Prostate gland (tissue), 2 donors: ENCODE measurements at regions not wholly inside any gene's neighbourhood (a gene's known extent, or its start where the extent isn't known, plus 50 kb on each side); places are given as distances from the start of the nearest gene placed in this dataset.

Experiments used
- DNase-seq: peaks from one replicate; pipeline ENCODE4 v3.0.0-alpha.2; 2019; ENCODE audit warnings: low spot score
- H3K27ac ChIP-seq, 2 donors: fragments of 200-600 bp; sonication (generic); 2 replicates each; pipeline ENCODE4 v1.5.1; 2017 to 2019
- H3K27me3 ChIP-seq: fragments of 200-600 bp; sonication (generic); replicated peaks from 2 replicates; pipeline ENCODE4 v1.5.1; 2019; ENCODE audit not compliant: insufficient read depth
- H3K36me3 ChIP-seq, 2 donors: fragments of 200-600 bp; sonication (generic); 1 replicate in 1 of 2; 2 replicates in 1 of 2; pipeline versions ENCODE4 v1.5.1 to v1.8.1; 2017 to 2019
- H3K4me1 ChIP-seq: fragments of 200-600 bp; sonication (generic); replicated peaks from 2 replicates; pipeline ENCODE4 v1.5.1; 2019
- H3K4me3 ChIP-seq, 2 donors: fragments of 200-600 bp; sonication (generic); 2 replicates each; pipeline ENCODE4 v1.5.1; 2017 to 2019
- H3K9me3 ChIP-seq: fragments of 200-600 bp; sonication (generic); 2 replicates; pipeline ENCODE4 v1.5.1; 2017
- POLR2A ChIP-seq: fragments of 450-650 bp; IDR thresholded peaks from one replicate; pipeline ENCODE4 v1.6.1; 2016; ENCODE audit warnings: antibody characterized with exemption, mild to moderate bottlenecking
- POLR2AphosphoS5 ChIP-seq: sonication (generic); formaldehyde crosslinking; IDR thresholded peaks from one replicate; pipeline ENCODE4 v1.6.1; 2017; ENCODE audit warnings: antibody characterized with exemption
- WGBS: methylation state at CpG from one replicate; pipeline ENCODE4 v1.1.5; 2018; 5-methylcytosine and 5-hydroxymethylcytosine counted together
- intact Hi-C: fragments of 100-400 bp; cut with DNase I; formaldehyde crosslinking; loops from one replicate; pipeline ENCODE4 v1.14.2; 2022
- TF ChIP-seq, protein P1 (sequence below), 4 experiments: fragments of 200-600 bp in 2 of 4; fragments of 450-650 bp in 2 of 4; sonication (generic) in 2 of 4; IDR thresholded peaks; 1 replicate in 3 of 4; 2 replicates in 1 of 4; pipeline ENCODE4 v1.5.1; 2016 to 2019; ENCODE audit warnings: antibody characterized with exemption in 4 of 4, mild to moderate bottlenecking in 2 of 4, moderate library complexity in 2 of 4

GRCh38 chr5:72721844-72722243 lies 94.6 kb upstream of the TNPO1 start:
- Histone ChIP-seq H3K36me3 (no peaks in the 10 kb centered on the region), H3K27ac (no peak overlapping the region), H3K4me3 (no peak overlapping the region), H3K4me1 (no peaks in the 10 kb centered on the region), H3K27me3 (no peaks in the 10 kb centered on the region), H3K9me3 (no peaks in the 10 kb centered on the region)
- no peak for DNase-seq
- 88% methylated on average over 2 of the region's 2 CpGs for WGBS
- TF ChIP-seq, protein P1, sequence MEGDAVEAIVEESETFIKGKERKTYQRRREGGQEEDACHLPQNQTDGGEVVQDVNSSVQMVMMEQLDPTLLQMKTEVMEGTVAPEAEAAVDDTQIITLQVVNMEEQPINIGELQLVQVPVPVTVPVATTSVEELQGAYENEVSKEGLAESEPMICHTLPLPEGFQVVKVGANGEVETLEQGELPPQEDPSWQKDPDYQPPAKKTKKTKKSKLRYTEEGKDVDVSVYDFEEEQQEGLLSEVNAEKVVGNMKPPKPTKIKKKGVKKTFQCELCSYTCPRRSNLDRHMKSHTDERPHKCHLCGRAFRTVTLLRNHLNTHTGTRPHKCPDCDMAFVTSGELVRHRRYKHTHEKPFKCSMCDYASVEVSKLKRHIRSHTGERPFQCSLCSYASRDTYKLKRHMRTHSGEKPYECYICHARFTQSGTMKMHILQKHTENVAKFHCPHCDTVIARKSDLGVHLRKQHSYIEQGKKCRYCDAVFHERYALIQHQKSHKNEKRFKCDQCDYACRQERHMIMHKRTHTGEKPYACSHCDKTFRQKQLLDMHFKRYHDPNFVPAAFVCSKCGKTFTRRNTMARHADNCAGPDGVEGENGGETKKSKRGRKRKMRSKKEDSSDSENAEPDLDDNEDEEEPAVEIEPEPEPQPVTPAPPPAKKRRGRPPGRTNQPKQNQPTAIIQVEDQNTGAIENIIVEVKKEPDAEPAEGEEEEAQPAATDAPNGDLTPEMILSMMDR (IDR thresholded peaks at IDR 0.05) = no peak
- TF ChIP-seq POLR2A = no peak
- TF ChIP-seq POLR2AphosphoS5 = no peak
- intact Hi-C loops = no loop called here

DNA sequence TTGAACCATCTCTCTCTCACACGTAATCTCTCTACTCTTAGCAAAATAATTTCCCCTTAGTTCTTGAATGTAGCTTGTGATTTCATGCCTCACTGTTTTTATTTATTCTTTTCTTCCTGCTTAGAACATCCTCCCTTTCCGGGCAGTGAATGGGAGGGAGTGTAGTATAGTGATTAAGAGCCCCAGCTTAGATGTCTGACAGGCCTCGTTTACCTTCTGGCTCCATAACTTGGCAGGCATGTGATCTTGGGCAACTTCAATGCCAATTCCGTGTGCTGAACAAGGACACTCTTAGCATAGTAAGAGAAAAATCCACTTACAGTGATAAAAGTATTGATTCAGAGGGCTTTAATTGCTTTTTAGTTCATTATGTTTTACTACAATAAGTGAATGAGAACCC lies 96.3 kb upstream of the TNPO1 start:
- no peaks in the 10 kb centered on the region for H3K36me3 ChIP-seq
- no peak for TF ChIP-seq POLR2AphosphoS5
- TF ChIP-seq, protein P1 (IDR thresholded peaks at IDR 0.05) = no peak
- TF ChIP-seq POLR2A = no peak
- H3K9me3 ChIP-seq = no peaks in the 10 kb centered on the region
- WGBS = 51% methylated on average over 4 of the region's 4 CpGs
- intact Hi-C loops = no loop called here
- H3K27ac ChIP-seq = no peak overlapping the region
- H3K4me3 ChIP-seq = no peak overlapping the region
- no peaks in the 10 kb centered on the region for H3K4me1 ChIP-seq
- no peaks in the 10 kb centered on the region for H3K27me3 ChIP-seq
- no peak for DNase-seq

- WGBS = 82% methylated on average over 2 of the region's 2 CpGs
Measured at GRCh38 chr5:72711351-72711750, 105.1 kb upstream of the TNPO1 start.

GRCh38 chr5:72709341-72709740 lies 107.1 kb upstream of the TNPO1 start:
- TF ChIP-seq POLR2A (no peak), POLR2AphosphoS5 (no peak)
- TF ChIP-seq, protein P1 (IDR thresholded peaks at IDR 0.05) = no peak
- intact Hi-C loops = no loop called here
- Histone ChIP-seq H3K27ac (no peak overlapping the region), H3K9me3 (no peaks in the 10 kb centered on the region), H3K27me3 (no peaks in the 10 kb centered on the region), H3K4me3 (no peak overlapping the region), H3K36me3 (no peaks in the 10 kb centered on the region), H3K4me1 (no peaks in the 10 kb centered on the region)
- DNase-seq = no peak
- WGBS = 81% methylated on average over 1 of the region's 1 CpG

More at GRCh38 chr5:72711351-72711750, 105.1 kb upstream of the TNPO1 start:
- no peak overlapping the region for H3K4me3 ChIP-seq
- H3K4me1 ChIP-seq = no peaks in the 10 kb centered on the region
- H3K36me3 ChIP-seq = no peaks in the 10 kb centered on the region
- H3K9me3 ChIP-seq = no peaks in the 10 kb centered on the region
- TF ChIP-seq POLR2AphosphoS5 (no peak), POLR2A (no peak)
- TF ChIP-seq, protein P1 (IDR thresholded peaks at IDR 0.05) = no peak
- no peaks in the 10 kb centered on the region for H3K27me3 ChIP-seq
- intact Hi-C loops = no loop called here
- no peak overlapping the region for H3K27ac ChIP-seq
- DNase-seq = no peak

- Histone ChIP-seq H3K27me3 (no peaks in the 10 kb centered on the region), H3K36me3 (no peaks in the 10 kb centered on the region), H3K4me3 (no peak overlapping the region), H3K27ac (no peak overlapping the region), H3K9me3 (no peaks in the 10 kb centered on the region), H3K4me1 (no peaks in the 10 kb centered on the region)
- 94% methylated on average over 1 of the region's 1 CpG for WGBS
- no peak for DNase-seq
- no peak for TF ChIP-seq POLR2AphosphoS5
- no peak for TF ChIP-seq POLR2A
- TF ChIP-seq, protein P1 (IDR thresholded peaks at IDR 0.05) = no peak
- intact Hi-C loops = no loop called here
Measured at GRCh38 chr5:72705178-72705577, 111.3 kb upstream of the TNPO1 start.
